ENCODE measurements at regions not wholly inside any gene's neighbourhood (a gene's known extent, or its start where the extent isn't known, plus 50 kb on each side); places are given as distances from the start of the nearest gene placed in this dataset.

DNA sequence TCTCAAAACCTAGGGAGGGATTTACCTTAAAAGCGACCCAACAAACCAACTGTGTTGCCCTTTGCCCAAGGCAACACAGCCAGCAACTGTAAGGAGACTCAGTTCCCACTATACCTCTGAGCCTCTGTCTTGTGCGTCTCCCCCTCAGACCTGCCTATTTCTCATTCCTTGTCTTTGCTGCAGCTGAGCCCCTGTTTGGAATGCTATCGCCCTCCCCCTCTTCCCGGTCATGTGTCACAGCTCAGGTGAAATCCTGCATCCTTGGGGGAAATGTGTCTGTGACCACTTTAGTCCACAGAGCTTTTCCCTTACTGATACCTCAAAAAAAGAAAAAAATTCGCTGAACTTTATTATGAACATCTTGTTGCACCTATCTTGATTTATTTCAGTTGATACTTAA lies 52.0 kb upstream of the LRIG1 start:
- H3K4me2 ChIP-seq (ENCODE audit: low read length), result peak overlapping the region; percentile 54
- H3K9me2 ChIP-seq (ENCODE audit: insufficient read depth, low read length), result no peaks in the 10 kb centered on the region
- no peak overlapping the region for H3K27ac ChIP-seq (ENCODE audit: low read depth, low read length, poor library complexity, severe bottlenecking)
- BruUV-seq (replicated peaks), result no TSS peak
- H3K4me3 ChIP-seq (ENCODE audit: low read depth, low read length, poor library complexity, severe bottlenecking), result no peak overlapping the region
- H3K79me2 ChIP-seq (ENCODE audit: insufficient read depth, low read depth, low read length), result no peaks in the 10 kb centered on the region
- H3K9me3 ChIP-seq (ENCODE audit: low read length), result no peaks in the 10 kb centered on the region
- peak overlapping the region; percentile 57 for H2AFZ ChIP-seq (ENCODE audit: low read length)
- H3K36me3 ChIP-seq (ENCODE audit: insufficient read depth, low read length), result no peaks in the 10 kb centered on the region
- POLR2A ChIA-PET, result interaction anchor here (1.3 kb wide), 1 partner anchor 29 kb away, joined by 3 read pairs; no protein-coding TSS in a partner anchor
- H4K20me1 ChIP-seq (ENCODE audit: insufficient read depth, low read length), result no peaks in the 10 kb centered on the region
- CTCF ChIA-PET (ENCODE audit: unreplicated experiment), result no interaction called here
- no peak for DNase-seq (ENCODE audit: low spot score)
- no peak for TF ChIP-seq EZH2phosphoT487 (IDR thresholded peaks at IDR 0.05; ENCODE audit: borderline replicate concordance, low read depth, low read length)
- TF ChIP-seq, protein P1, sequence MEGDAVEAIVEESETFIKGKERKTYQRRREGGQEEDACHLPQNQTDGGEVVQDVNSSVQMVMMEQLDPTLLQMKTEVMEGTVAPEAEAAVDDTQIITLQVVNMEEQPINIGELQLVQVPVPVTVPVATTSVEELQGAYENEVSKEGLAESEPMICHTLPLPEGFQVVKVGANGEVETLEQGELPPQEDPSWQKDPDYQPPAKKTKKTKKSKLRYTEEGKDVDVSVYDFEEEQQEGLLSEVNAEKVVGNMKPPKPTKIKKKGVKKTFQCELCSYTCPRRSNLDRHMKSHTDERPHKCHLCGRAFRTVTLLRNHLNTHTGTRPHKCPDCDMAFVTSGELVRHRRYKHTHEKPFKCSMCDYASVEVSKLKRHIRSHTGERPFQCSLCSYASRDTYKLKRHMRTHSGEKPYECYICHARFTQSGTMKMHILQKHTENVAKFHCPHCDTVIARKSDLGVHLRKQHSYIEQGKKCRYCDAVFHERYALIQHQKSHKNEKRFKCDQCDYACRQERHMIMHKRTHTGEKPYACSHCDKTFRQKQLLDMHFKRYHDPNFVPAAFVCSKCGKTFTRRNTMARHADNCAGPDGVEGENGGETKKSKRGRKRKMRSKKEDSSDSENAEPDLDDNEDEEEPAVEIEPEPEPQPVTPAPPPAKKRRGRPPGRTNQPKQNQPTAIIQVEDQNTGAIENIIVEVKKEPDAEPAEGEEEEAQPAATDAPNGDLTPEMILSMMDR (conservative IDR thresholded peaks at IDR 0.05; ENCODE audit: low read length), result no peak
- H3K4me1 ChIP-seq (ENCODE audit: insufficient read depth, low read length, poor library complexity, severe bottlenecking), result peaks cover 29% of the 10 kb centered on the region
- intact Hi-C loops (cut with micrococcal nuclease; ENCODE audit: unreplicated experiment), result no loop called here

DNA sequence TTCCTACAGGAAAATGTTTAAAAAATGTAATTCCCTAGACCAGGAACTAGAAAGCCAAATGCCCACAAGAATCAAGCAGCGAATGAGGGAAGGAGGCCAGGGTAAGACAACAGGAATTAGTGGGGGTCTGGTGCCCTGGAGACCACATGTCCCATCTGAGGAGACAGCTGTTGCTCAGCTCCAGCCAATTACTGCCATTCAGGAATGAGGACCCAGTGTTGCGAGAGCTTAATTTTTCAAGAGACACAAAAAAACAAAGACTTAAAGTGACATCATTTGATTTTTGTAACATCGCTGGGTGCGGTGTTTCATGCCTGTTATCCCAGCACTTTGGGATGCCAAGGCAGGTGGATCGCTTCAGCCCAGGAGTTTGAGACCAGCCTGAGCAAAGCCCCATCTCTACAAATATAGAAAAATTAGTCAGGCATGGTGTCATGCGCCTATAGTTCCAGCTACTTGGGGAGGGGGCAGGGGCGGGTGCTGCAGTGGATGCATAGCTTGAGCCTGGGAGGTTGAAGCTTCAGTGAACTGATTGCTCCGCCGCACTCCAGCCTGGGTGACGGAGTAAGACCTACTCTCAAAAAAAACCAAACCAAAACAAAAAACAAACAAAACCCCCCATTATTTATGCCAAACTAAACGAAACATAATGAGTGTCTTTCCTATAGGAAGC lies 52.8 kb upstream of the LRIG1 start:
- peaks cover 29% of the 10 kb centered on the region for H3K4me1 ChIP-seq (ENCODE audit: insufficient read depth, low read length, poor library complexity, severe bottlenecking)
- peak overlapping the region; percentile 54 for H3K4me2 ChIP-seq (ENCODE audit: low read length)
- DNase-seq (ENCODE audit: low spot score), result no peak
- CTCF ChIA-PET (ENCODE audit: unreplicated experiment), result no interaction called here
- H3K27ac ChIP-seq (ENCODE audit: low read depth, low read length, poor library complexity, severe bottlenecking), result no peak overlapping the region
- H4K20me1 ChIP-seq (ENCODE audit: insufficient read depth, low read length), result no peaks in the 10 kb centered on the region
- H3K36me3 ChIP-seq (ENCODE audit: insufficient read depth, low read length), result no peaks in the 10 kb centered on the region
- peak overlapping the region; percentile 2 for H3K4me3 ChIP-seq (ENCODE audit: low read depth, low read length, poor library complexity, severe bottlenecking)
- no TSS peak for BruUV-seq (replicated peaks)
- POLR2A ChIA-PET, result interaction anchor here (0.9 to 1.3 kb wide), 3 partner anchors 28 to 73 kb away, joined by 3 to 4 read pairs (median 4); no protein-coding TSS in a partner anchor
- no peaks in the 10 kb centered on the region for H3K79me2 ChIP-seq (ENCODE audit: insufficient read depth, low read depth, low read length)
- intact Hi-C loops (cut with micrococcal nuclease; ENCODE audit: unreplicated experiment), result no loop called here
- peaks cover 3% of the 10 kb centered on the region; the same call in 1 of the 2 replicates for H3K9me3 ChIP-seq (ENCODE audit: low read length)
- TF ChIP-seq EZH2phosphoT487 (IDR thresholded peaks at IDR 0.05; ENCODE audit: borderline replicate concordance, low read depth, low read length), result no peak
- TF ChIP-seq, protein P1 (conservative IDR thresholded peaks at IDR 0.05; ENCODE audit: low read length), result no peak
- no peaks in the 10 kb centered on the region for H3K9me2 ChIP-seq (ENCODE audit: insufficient read depth, low read length)
- H2AFZ ChIP-seq (ENCODE audit: low read length), result peak overlapping the region; percentile 57

DNA sequence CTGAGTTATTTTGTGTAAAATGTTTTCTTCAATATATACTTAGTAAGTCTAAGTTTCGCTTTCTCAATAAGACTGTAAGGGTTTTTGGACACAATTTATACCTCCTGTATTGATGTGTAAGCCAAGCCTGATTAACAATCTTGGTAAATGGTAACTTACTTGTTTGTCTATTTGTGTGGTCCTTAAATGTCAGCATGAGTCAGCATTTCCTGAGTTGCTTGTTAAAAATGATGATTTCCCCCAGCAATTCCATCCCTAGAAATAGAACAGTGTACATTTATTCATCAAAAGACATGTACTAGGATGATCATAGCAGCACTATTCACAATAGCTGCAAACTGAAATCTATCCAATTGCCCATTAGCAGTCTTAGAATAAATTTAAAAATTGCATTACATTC lies 53.4 kb upstream of the LRIG1 start:
- peaks cover 6% of the 10 kb centered on the region; the same call in 1 of the 2 replicates for H3K9me3 ChIP-seq (ENCODE audit: low read length)
- H3K9me2 ChIP-seq (ENCODE audit: insufficient read depth, low read length), result no peaks in the 10 kb centered on the region
- H3K79me2 ChIP-seq (ENCODE audit: insufficient read depth, low read depth, low read length), result no peaks in the 10 kb centered on the region
- no peaks in the 10 kb centered on the region for H4K20me1 ChIP-seq (ENCODE audit: insufficient read depth, low read length)
- no peak overlapping the region for H3K27ac ChIP-seq (ENCODE audit: low read depth, low read length, poor library complexity, severe bottlenecking)
- no peaks in the 10 kb centered on the region for H3K36me3 ChIP-seq (ENCODE audit: insufficient read depth, low read length)
- H3K4me3 ChIP-seq (ENCODE audit: low read depth, low read length, poor library complexity, severe bottlenecking), result peak overlapping the region; percentile 2
- POLR2A ChIA-PET, result interaction anchor here (0.9 to 1.3 kb wide), 3 partner anchors 28 to 74 kb away, joined by 3 to 4 read pairs (median 4); no protein-coding TSS in a partner anchor
- peak overlapping the region; percentile 54 for H3K4me2 ChIP-seq (ENCODE audit: low read length)
- H2AFZ ChIP-seq (ENCODE audit: low read length), result peak overlapping the region; percentile 57
- peak; percentile 19 for DNase-seq (ENCODE audit: low spot score)
- TF ChIP-seq, protein P1 (conservative IDR thresholded peaks at IDR 0.05; ENCODE audit: low read length), result no peak
- TF ChIP-seq EZH2phosphoT487 (IDR thresholded peaks at IDR 0.05; ENCODE audit: borderline replicate concordance, low read depth, low read length), result no peak
- intact Hi-C loops (cut with micrococcal nuclease; ENCODE audit: unreplicated experiment), result no loop called here
- H3K4me1 ChIP-seq (ENCODE audit: insufficient read depth, low read length, poor library complexity, severe bottlenecking), result peaks cover 29% of the 10 kb centered on the region
- CTCF ChIA-PET (ENCODE audit: unreplicated experiment), result no interaction called here
- BruUV-seq (replicated peaks), result no TSS peak
